Fibroblast of lung (primary cell): ENCODE measurements at regions not wholly inside any gene's neighbourhood (a gene's known extent, or its start where the extent isn't known, plus 50 kb on each side); places are given as distances from the start of the nearest gene placed in this dataset.

Experiments used
- DNase-seq, 2 donors: peaks; one replicate each; pipeline versions ENCODE4 v3.0.0 to v3.0.0-alpha.2; 2010; ENCODE audit warnings: low read depth in 2 of 2
- H2AFZ ChIP-seq: 2 replicates; pipeline ENCODE4 v1.5.1; 2012; ENCODE audit warnings: low read length, control low read depth, inconsistent platforms
- H3K27ac ChIP-seq: 2 replicates; pipeline ENCODE4 v1.5.1; 2011; ENCODE audit warnings: low read length, control low read depth; ENCODE audit not compliant: insufficient read depth
- H3K27me3 ChIP-seq: 2 replicates; pipeline ENCODE4 v1.5.1; 2011; ENCODE audit warnings: mild to moderate bottlenecking, low read length; ENCODE audit not compliant: control insufficient read depth, insufficient read depth
- H3K36me3 ChIP-seq: 2 replicates; pipeline ENCODE4 v1.5.1; 2011; ENCODE audit warnings: low read length; ENCODE audit not compliant: control insufficient read depth, insufficient read depth
- H3K4me1 ChIP-seq: 2 replicates; pipeline ENCODE4 v1.5.1; 2011; ENCODE audit warnings: low read length; ENCODE audit not compliant: control insufficient read depth, insufficient read depth; ENCODE audit errors: extremely low read depth
- H3K4me2 ChIP-seq: 2 replicates; pipeline ENCODE4 v1.5.1; 2011; ENCODE audit warnings: low read length, control low read depth; ENCODE audit not compliant: insufficient read depth; ENCODE audit errors: extremely low read depth
- H3K4me3 ChIP-seq, 4 experiments: fragments of 200-600 bp in 1 of 4; sonication (generic) in 1 of 4; replicated peaks in 1 of 4; 2 replicates each; pipeline ENCODE4 v1.5.1; 2011 to 2016; ENCODE audit warnings: low read length in 4 of 4, low read depth in 3 of 4, mild to moderate bottlenecking in 3 of 4, control low read depth in 2 of 4, inconsistent platforms in 1 of 4, mixed read lengths in 1 of 4; ENCODE audit not compliant: insufficient read depth in 1 of 4; ENCODE audit errors: control extremely low read depth in 1 of 4
- H3K79me2 ChIP-seq: 2 replicates; pipeline ENCODE4 v1.5.1; 2012; ENCODE audit warnings: mild to moderate bottlenecking, low read length, inconsistent platforms; ENCODE audit not compliant: control insufficient read depth, insufficient read depth
- H3K9ac ChIP-seq: 2 replicates; pipeline ENCODE4 v1.5.1; 2011; ENCODE audit warnings: mild to moderate bottlenecking, low read length, control low read depth; ENCODE audit not compliant: insufficient read depth
- H3K9me3 ChIP-seq: 2 replicates; pipeline ENCODE4 v1.5.1; 2012; ENCODE audit warnings: low read depth, low read length; ENCODE audit not compliant: control insufficient read depth, insufficient read depth
- H4K20me1 ChIP-seq: 2 replicates; pipeline ENCODE4 v1.5.1; 2011; ENCODE audit warnings: low read length; ENCODE audit not compliant: control insufficient read depth, insufficient read depth; ENCODE audit errors: extremely low read depth
- CTCF ChIP-seq, 2 donors: IDR thresholded peaks in 1 of 2; conservative IDR thresholded peaks in 1 of 2; 1 replicate in 1 of 2; 2 replicates in 1 of 2; pipeline ENCODE4 v1.5.1; 2011 to 2012; ENCODE audit warnings: low read length in 2 of 2, control low read depth in 1 of 2, inconsistent platforms in 1 of 2, low read depth in 1 of 2, mild to moderate bottlenecking in 1 of 2
- EZH2 ChIP-seq: IDR thresholded peaks from 2 replicates; pipeline ENCODE4 v1.5.1; 2012; ENCODE audit warnings: low read length, control low read depth, mild to moderate bottlenecking; ENCODE audit errors: missing control alignments

- H4K20me1 ChIP-seq = no peaks in the 10 kb centered on the region
- H3K79me2 ChIP-seq = no peaks in the 10 kb centered on the region
- no peaks in the 10 kb centered on the region for H3K4me1 ChIP-seq
- no peaks in the 10 kb centered on the region for H3K27me3 ChIP-seq
- no peak overlapping the region for H2AFZ ChIP-seq
- no peak overlapping the region for H3K27ac ChIP-seq
- TF ChIP-seq CTCF (conservative IDR thresholded peaks at IDR 0.05 in 1 of 2, IDR thresholded peaks at IDR 0.05 in 1 of 2; ENCODE audit: low read depth in 1 of 2, low read length in 2 of 2) = no peak
- TF ChIP-seq EZH2 = no peak
- no peak overlapping the region for H3K4me3 ChIP-seq
- H3K36me3 ChIP-seq = no peaks in the 10 kb centered on the region
- peak in 1 of 2 donors; percentile 43 for DNase-seq
- H3K4me2 ChIP-seq = no peak overlapping the region
- no peaks in the 10 kb centered on the region for H3K9me3 ChIP-seq
- no peak overlapping the region for H3K9ac ChIP-seq
These were observed 139.4 kb downstream of the MACIR start for GRCh38 chr5:103397739-103398581.

- TF ChIP-seq EZH2 (no peak), CTCF (conservative IDR thresholded peaks at IDR 0.05 in 1 of 2, IDR thresholded peaks at IDR 0.05 in 1 of 2; ENCODE audit: low read depth in 1 of 2, low read length in 2 of 2) (no peak)
These were observed 136.1 kb downstream of the MACIR start for GRCh38 chr5:103394676-103395075.

GRCh38 chr5:103393101-103393754, 134.7 kb downstream of the MACIR start:
- Histone ChIP-seq H3K4me1 (no peaks in the 10 kb centered on the region), H3K36me3 (no peaks in the 10 kb centered on the region), H3K27me3 (no peaks in the 10 kb centered on the region), H2AFZ (no peak overlapping the region), H3K9ac (no peak overlapping the region), H3K4me3 (no peak overlapping the region), H4K20me1 (no peaks in the 10 kb centered on the region), H3K79me2 (no peaks in the 10 kb centered on the region), H3K9me3 (no peaks in the 10 kb centered on the region), H3K27ac (no peak overlapping the region), H3K4me2 (no peak overlapping the region)
- TF ChIP-seq EZH2 (no peak), CTCF (conservative IDR thresholded peaks at IDR 0.05 in 1 of 2, IDR thresholded peaks at IDR 0.05 in 1 of 2; ENCODE audit: low read depth in 1 of 2, low read length in 2 of 2) (no peak)
- peak; percentile 8 to 37 for DNase-seq

More at GRCh38 chr5:103394676-103395075, 136.1 kb downstream of the MACIR start:
- H3K9me3 ChIP-seq = no peaks in the 10 kb centered on the region
- H3K4me2 ChIP-seq = peak overlapping the region; percentile 23
- H3K36me3 ChIP-seq = no peaks in the 10 kb centered on the region
- H3K4me1 ChIP-seq = no peaks in the 10 kb centered on the region
- DNase-seq = no peak
- no peaks in the 10 kb centered on the region for H4K20me1 ChIP-seq
- H2AFZ ChIP-seq = no peak overlapping the region
- H3K9ac ChIP-seq = no peak overlapping the region
- no peaks in the 10 kb centered on the region for H3K79me2 ChIP-seq
- no peak overlapping the region for H3K27ac ChIP-seq
- H3K27me3 ChIP-seq = no peaks in the 10 kb centered on the region
- no peak overlapping the region for H3K4me3 ChIP-seq
